SW480 (cell line): ENCODE measurements at regions not wholly inside any gene's neighbourhood (a gene's known extent, or its start where the extent isn't known, plus 50 kb on each side); places are given as distances from the start of the nearest gene placed in this dataset.
"Not testable (repeated sequence)": the region's sequence is repeated elsewhere in the genome, so short reads cannot be mapped to it uniquely, and the experiment has no call there.

ENCODE experiments used
- DNase-seq: peaks from one replicate; pipeline ENCODE4 v3.0.0-alpha.2; 2016; ENCODE audit warnings: low spot score

DNA sequence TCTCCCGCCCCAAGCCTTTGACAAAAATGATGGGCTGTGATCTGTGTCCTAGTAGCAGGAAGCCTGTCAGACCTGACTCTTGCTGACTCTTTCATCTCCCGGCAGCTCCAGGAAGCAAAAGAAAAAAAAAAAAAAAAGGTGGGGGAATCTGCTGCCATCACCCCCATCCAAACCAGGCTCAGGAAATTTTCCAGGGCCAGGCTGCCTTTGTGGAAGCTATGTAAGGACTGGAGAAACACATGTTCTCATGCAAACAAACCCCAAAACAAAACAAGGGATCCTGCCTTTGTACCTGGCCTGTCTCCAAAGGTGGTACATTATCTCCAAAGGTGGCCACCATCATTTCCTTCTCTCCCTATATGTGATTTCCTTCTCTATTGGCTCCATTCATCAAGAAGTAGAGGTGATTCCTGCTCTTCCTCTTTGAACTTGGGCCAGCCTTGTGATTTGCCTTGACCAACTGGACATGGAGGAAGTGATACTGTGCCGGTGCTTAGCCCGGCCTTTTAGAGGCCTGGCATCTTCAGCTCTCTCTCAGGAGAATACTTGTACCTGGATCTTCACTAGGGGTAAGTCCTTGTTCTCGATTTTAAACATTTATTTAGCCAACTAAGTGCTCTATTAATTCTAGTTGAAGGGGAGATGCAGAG, 192.2 kb upstream of the SVIL start:
- DNase-seq: no peak

DNA sequence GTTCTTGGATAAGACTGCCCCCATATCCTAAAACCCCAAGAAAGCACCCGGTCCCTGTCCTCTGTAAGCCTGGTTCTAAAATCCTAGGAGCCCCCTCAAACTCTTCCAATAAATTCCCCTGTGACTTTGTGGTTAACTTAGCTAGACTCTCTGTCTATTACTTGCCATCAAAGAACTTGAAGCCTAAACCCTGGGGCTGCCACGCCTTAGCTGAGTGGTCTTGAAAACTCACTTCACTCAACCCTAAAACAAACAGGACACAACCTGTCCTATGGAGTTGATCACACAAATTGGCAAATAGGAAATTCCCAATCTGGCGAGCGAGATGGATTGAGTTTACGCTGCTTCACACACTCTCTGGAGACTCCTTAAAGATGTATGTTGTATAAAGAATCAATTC, 191.4 kb upstream of the SVIL start:
- DNase-seq: no peak

DNA sequence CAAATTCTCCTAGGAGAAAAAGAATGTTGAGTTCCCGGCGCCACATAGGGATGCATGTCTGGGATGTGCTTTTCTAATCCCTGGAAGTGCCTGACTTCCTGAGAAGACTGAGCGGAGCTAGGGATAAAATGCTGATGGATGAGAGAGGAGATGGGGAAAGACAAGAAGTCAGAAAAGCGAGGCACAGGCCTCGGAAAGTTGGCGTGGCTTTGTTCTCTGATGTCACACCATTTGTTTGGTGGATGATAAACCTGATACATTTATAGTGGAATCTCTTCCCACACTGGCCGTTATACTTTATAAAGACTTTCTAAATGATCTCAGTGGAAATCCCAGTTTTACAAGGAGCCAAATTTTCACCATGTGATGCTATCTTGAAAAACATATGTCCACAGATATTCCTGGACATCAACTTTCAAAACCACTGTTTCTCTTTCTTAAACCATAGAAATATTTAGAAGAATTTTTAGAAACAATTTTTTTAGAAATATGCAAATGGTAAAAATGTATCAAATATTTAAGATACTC, 188.8 kb upstream of the SVIL start:
- no peak for DNase-seq

DNA sequence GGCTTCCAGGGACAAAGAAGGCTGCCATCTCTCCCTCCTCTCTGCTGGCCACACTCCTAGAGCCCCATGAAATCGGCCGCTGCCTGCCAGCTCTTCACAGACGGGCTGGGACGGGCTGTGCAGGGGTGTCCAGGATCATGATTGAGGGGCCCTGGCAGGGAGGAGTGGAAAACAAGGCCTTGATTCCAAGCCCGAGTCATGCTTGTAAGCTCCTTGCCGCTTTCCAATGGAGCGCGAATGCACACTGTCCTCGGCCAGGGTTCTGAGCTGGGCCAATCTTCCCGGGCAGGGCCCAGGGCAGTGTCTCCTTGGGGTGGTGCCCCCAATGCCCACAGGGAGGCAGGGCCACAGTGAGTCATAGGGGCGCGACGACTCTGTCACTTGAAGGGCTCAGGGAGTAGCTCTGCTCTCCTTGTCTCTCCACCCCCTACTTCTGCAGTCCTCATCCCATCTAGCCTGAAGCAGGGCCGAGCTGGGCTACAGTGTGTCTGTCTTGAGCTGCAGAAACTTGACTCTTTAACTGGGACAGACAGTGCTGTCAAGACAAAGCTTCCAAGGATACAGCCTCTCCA, 186.2 kb upstream of the SVIL start:
- DNase-seq: no peak

GRCh38 chr10:29816801-29817558, 182.2 kb upstream of the SVIL start:
- no peak for DNase-seq

DNA sequence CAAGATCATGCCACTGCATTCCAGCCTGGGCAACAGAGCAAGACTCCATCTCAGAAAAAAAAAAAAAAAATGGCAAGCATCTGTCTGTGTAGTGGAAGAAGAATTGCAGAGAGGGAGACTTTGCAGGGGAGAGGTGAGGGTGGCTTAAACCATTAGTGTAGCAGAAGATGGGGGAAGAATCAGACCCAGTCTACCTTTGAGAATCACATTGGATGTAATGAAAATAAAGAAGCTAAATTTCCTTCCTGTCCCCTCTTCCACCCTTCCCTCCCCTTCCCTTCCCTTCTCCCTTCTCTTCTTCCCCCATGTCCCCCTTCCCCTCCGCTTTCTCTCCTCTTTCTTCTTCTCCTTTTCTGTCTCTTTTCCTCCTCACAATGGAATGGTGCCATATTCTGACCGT, 180.8 kb upstream of the SVIL start:
- DNase-seq: no peak

- no peak for DNase-seq
Observed at GRCh38 chr10:29811751-29812427, 177.1 kb upstream of the SVIL start.

- no peak for DNase-seq
Observed at GRCh38 chr10:29810816-29811215, 176.0 kb upstream of the SVIL start.

- DNase-seq: not testable (repeated sequence)
Observed at GRCh38 chr10:29810231-29810630, 175.5 kb upstream of the SVIL start.

GRCh38 chr10:29809383-29809782, 174.6 kb upstream of the SVIL start:
- no peak for DNase-seq

DNA sequence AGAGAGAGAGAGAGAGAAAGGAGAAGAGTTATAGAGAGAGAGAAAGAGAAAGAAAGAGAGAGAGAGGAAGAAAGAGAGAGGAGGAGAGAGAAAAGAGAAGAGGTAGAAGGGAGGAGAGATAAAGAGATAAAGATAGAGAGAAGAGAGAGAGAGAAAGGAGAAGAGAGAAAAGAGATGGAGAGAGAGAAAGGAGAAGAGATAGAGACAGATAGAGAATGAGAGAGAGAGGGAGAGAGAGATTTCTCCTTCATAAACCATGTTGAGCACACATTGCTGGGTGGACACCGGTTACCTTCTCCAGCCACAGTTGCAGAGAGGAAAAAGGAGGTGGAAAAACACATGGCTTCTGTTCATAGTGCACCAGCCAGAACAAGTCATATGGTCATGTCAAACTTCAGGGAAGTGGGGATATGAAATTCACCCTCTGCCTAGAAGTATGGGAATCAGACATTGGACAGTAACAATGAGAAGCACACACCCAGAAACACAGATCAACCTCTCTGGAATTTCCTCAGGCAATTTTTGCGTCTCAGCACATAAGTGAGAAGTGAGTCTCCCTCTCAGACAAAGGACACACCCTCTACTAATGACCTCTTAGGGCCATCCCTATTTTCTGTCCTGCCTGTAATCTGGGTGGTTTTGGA, 172.5 kb upstream of the SVIL start:
- DNase-seq: peak; percentile 17

DNA sequence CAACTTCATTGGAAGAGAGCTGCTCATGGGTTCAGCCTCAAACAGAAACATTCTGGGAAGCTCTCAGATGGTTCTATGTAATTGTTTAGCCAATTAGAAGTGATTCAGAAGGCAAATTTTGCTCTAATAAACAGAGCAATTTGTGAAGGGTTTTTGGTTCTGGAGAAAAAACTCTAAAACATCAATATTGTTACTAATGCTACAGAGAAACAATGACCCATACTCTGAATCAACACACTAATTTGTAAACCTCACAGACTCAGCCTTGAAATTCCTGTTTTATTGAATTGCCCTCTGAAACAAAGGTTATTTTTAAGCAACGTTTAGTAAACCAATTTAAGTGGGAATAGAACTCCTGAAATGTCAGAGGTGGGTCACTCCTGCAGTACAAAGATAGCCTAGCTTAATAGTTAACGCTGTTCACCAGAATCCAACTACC, 171.6 kb upstream of the SVIL start:
- DNase-seq: no peak

DNA sequence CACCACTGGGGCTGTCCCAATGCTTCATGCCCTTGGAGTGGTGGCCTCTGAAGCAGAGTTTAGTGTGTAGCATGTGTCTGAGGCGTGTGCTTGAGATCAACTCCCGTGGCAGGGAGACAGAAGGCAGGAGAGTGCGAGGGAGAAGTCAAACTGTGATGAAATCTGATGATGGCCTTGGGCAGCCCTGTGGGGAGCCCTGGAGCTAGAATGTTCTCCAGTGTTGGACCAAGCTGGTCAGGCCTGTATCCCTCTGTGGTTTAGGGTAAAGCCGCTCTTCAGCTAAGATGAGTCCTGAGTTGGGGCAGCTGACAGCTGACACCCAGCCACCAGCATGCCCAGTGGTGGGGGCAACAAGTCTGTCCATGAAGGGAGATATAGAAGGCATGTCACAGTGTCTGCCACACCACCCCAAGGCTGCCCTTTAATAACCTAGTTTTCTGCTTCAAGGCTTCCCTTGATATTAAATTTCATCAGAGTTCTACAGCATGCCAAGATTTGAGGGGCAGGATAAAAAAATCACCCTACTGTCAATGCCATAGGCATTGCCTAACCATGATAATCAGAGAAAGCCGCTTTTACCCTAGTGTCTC, 170.5 kb upstream of the SVIL start:
- DNase-seq: no peak

- DNase-seq: peak; percentile 37
Observed at GRCh38 chr10:29804025-29804852, 169.5 kb upstream of the SVIL start.

- no peak for DNase-seq
Observed at GRCh38 chr10:29802171-29802570, 167.4 kb upstream of the SVIL start.

DNA sequence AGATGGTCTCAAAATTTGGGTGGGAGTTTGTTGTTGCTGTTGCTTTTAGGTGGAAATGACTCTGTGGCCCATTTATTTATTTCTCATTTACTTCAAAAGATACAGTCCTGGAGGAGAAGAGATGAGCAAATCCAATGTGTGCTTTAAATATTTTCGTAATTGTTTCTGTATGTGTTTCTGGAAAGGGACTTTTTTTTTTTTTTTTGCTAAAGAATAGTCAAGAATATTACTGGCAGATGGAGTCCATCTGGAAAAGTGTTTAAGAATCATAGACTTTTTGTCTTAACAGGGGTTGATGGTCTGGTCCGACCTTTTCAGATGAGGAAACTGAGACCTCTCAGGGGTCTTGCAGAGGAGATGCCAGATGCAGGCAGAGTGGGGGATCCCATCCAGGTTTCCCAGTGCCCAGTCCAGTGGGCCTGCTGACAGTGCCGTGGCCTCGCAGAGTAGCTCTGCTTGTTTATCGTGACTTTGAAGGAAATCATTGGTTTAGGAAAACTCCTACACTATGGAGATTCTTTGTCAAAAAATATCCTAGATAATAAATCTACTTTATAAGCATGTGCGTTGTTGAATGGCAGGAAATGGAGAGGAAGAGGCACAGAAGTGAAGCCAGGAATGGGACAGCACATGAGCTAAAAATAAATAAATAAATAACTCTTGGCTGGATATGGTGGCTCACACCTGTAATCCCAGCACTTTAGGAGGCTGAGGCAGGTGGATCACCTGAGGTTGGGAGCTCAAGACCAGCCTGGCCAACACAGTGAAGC, 164.3 kb upstream of the SVIL start:
- DNase-seq: no peak

GRCh38 chr10:29797616-29798015, 162.8 kb upstream of the SVIL start:
- DNase-seq: no peak

GRCh38 chr10:29795850-29796249, 161.1 kb upstream of the SVIL start:
- DNase-seq: no peak

GRCh38 chr10:29794776-29795611, 160.2 kb upstream of the SVIL start:
- DNase-seq: no peak
